PC-9 (cell line): ENCODE measurements at regions not wholly inside any gene's neighbourhood (a gene's known extent, or its start where the extent isn't known, plus 50 kb on each side); places are given as distances from the start of the nearest gene placed in this dataset.
"Not testable (repeated sequence)": the region's sequence is repeated elsewhere in the genome, so short reads cannot be mapped to it uniquely, and the experiment has no call there.

Experiments used
- BruUV-seq: library from RNA; stranded (reverse); fragments of 400-500 nt; replicated peaks from 2 replicates; lab custom pipeline; 2021; lab: Mats Ljungman, UMichigan
- CTCF ChIA-PET: fragments of 300-600 bp; sonication (Branson Sonifier 250); formaldehyde crosslinking; loops from one replicate; lab custom pipeline; 2022; ENCODE audit warnings: antibody characterized with exemption; lab: Charles Lee
- POLR2A ChIA-PET: fragments of 300-600 bp; sonication (Branson Sonifier 250); formaldehyde crosslinking; loops from one replicate; lab custom pipeline; 2022; ENCODE audit warnings: antibody characterized with exemption; ENCODE audit not compliant: unreplicated experiment; lab: Charles Lee
- DNase-seq, 2 experiments: peaks; one replicate each; pipeline versions ENCODE4 v3.0.0 to v3.0.0-alpha.2; 2015 to 2022; ENCODE audit warnings: mixed read lengths in 1 of 2
- H2AFZ ChIP-seq: fragments of 200-600 bp; sonication (generic); 2 replicates; pipeline ENCODE4 v1.8.1; 2017; ENCODE audit warnings: antibody characterized with exemption
- H3F3A ChIP-seq: fragments of 200-600 bp; sonication (generic); 2 replicates; pipeline ENCODE4 v1.8.1; 2017; ENCODE audit warnings: antibody characterized with exemption, mild to moderate bottlenecking, low read depth; ENCODE audit not compliant: insufficient read depth
- H3K27ac ChIP-seq: fragments of 200-600 bp; sonication (generic); 2 replicates; pipeline ENCODE4 v1.6.1; 2016; ENCODE audit warnings: mixed run types
- H3K27me3 ChIP-seq: fragments of 200-600 bp; sonication (generic); 2 replicates; pipeline ENCODE4 v1.6.1; 2016; ENCODE audit warnings: low read depth, mixed run types; ENCODE audit not compliant: insufficient read depth
- H3K36me3 ChIP-seq: fragments of 200-600 bp; sonication (generic); 2 replicates; pipeline ENCODE4 v1.6.1; 2016; ENCODE audit warnings: low read depth, mixed run types
- H3K4me1 ChIP-seq: fragments of 200-600 bp; sonication (generic); replicated peaks from 2 replicates; pipeline ENCODE4 v1.6.1; 2016; ENCODE audit warnings: mixed run types; ENCODE audit not compliant: insufficient read depth
- H3K4me2 ChIP-seq: fragments of 200-600 bp; sonication (generic); 2 replicates; pipeline ENCODE4 v1.6.1; 2017; ENCODE audit warnings: mixed run types
- H3K4me3 ChIP-seq: fragments of 200-600 bp; sonication (generic); 2 replicates; pipeline ENCODE4 v1.6.1; 2016; ENCODE audit warnings: mixed run types
- H3K79me2 ChIP-seq: fragments of 200-600 bp; sonication (generic); 2 replicates; pipeline ENCODE4 v1.6.1; 2017; ENCODE audit warnings: low read depth, mixed run types
- H3K9me2 ChIP-seq: fragments of 200-600 bp; sonication (generic); 2 replicates; pipeline ENCODE4 v1.8.1; 2017; ENCODE audit warnings: mild to moderate bottlenecking; ENCODE audit not compliant: insufficient read depth
- H3K9me3 ChIP-seq: fragments of 200-600 bp; sonication (generic); 2 replicates; pipeline ENCODE4 v1.8.1; 2016; ENCODE audit warnings: low read depth; ENCODE audit not compliant: insufficient read depth
- H4K20me1 ChIP-seq: fragments of 200-600 bp; sonication (generic); 2 replicates; pipeline ENCODE4 v1.8.1; 2017; ENCODE audit not compliant: insufficient read depth
- CTCF ChIP-seq: fragments of 200-600 bp; sonication (generic); conservative IDR thresholded peaks from 2 replicates; pipeline ENCODE4 v1.6.1; 2017; ENCODE audit warnings: mixed run types, antibody characterized with exemption, mild to moderate bottlenecking, moderate library complexity
- EZH2 ChIP-seq: fragments of 200-600 bp; sonication (generic); IDR thresholded peaks from 2 replicates; pipeline ENCODE4 v1.8.0; 2017; ENCODE audit warnings: antibody characterized with exemption, low read depth
- intact Hi-C: fragments of 100-400 bp; cut with micrococcal nuclease; formaldehyde crosslinking; loops from one replicate; pipeline ENCODE4 v1.10.0; 2022; ENCODE audit not compliant: unreplicated experiment

GRCh38 chr11:89633135-89633705 lies 76.9 kb upstream of the TRIM77 start:
- Histone ChIP-seq H3K4me1 (no peaks in the 10 kb centered on the region), H3K27me3 (no peaks in the 10 kb centered on the region), H4K20me1 (no peaks in the 10 kb centered on the region), H3K27ac (no peak overlapping the region), H3K4me3 (no peak overlapping the region), H3K79me2 (no peaks in the 10 kb centered on the region), H3K36me3 (no peaks in the 10 kb centered on the region), H3K4me2 (no peak overlapping the region), H3K9me2 (no peaks in the 10 kb centered on the region), H3K9me3 (no peaks in the 10 kb centered on the region), H3F3A (no peaks in the 10 kb centered on the region), H2AFZ (no peak overlapping the region)
- POLR2A ChIA-PET: no interaction called here
- no peak for TF ChIP-seq CTCF
- TF ChIP-seq EZH2: no peak
- no peak for DNase-seq
- CTCF ChIA-PET: no interaction called here
- BruUV-seq: no TSS peak
- intact Hi-C loops: no loop called here

- BruUV-seq, DNase-seq, H3K9me2 ChIP-seq, H3K36me3 ChIP-seq, H3F3A ChIP-seq, intact Hi-C loops, POLR2A ChIA-PET, H3K4me3 ChIP-seq, H4K20me1 ChIP-seq, H3K27ac ChIP-seq, H3K4me2 ChIP-seq, H3K4me1 ChIP-seq, H3K27me3 ChIP-seq, H3K79me2 ChIP-seq, CTCF ChIA-PET, H3K9me3 ChIP-seq, H2AFZ ChIP-seq: not testable (repeated sequence)
Measured at GRCh38 chr11:89640777-89641176, 69.3 kb upstream of the TRIM77 start.

- H3F3A ChIP-seq, H3K36me3 ChIP-seq, H3K9me2 ChIP-seq, H3K4me3 ChIP-seq, H3K27ac ChIP-seq, BruUV-seq, H2AFZ ChIP-seq, H4K20me1 ChIP-seq, POLR2A ChIA-PET, CTCF ChIA-PET, DNase-seq, H3K4me2 ChIP-seq, H3K4me1 ChIP-seq, H3K9me3 ChIP-seq, H3K79me2 ChIP-seq, H3K27me3 ChIP-seq, intact Hi-C loops: not testable (repeated sequence)
Measured at GRCh38 chr11:89648232-89648631, 61.9 kb upstream of the TRIM77 start.

GRCh38 chr11:89648996-89649395 lies 61.1 kb upstream of the TRIM77 start:
- H3K4me1 ChIP-seq, H3K27ac ChIP-seq, BruUV-seq, H3K36me3 ChIP-seq, H3K79me2 ChIP-seq, H3K9me2 ChIP-seq, H3K27me3 ChIP-seq, intact Hi-C loops, H3F3A ChIP-seq, H4K20me1 ChIP-seq, H3K4me2 ChIP-seq, CTCF ChIA-PET, POLR2A ChIA-PET, H3K9me3 ChIP-seq, H3K4me3 ChIP-seq, DNase-seq, H2AFZ ChIP-seq: not testable (repeated sequence)

GRCh38 chr11:89654669-89655068 lies 55.4 kb upstream of the TRIM77 start:
- H3K9me3 ChIP-seq, H3K4me3 ChIP-seq, intact Hi-C loops, H3K27ac ChIP-seq, H3K4me1 ChIP-seq, POLR2A ChIA-PET, H3K79me2 ChIP-seq, H3K36me3 ChIP-seq, H2AFZ ChIP-seq, CTCF ChIA-PET, BruUV-seq, H3K27me3 ChIP-seq, H3F3A ChIP-seq, H3K4me2 ChIP-seq, H4K20me1 ChIP-seq, H3K9me2 ChIP-seq, DNase-seq: not testable (repeated sequence)

- BruUV-seq, H3K4me2 ChIP-seq, CTCF ChIA-PET, DNase-seq, H3K9me2 ChIP-seq, H3K9me3 ChIP-seq, POLR2A ChIA-PET, H4K20me1 ChIP-seq, H3K27me3 ChIP-seq, H3K4me3 ChIP-seq, H3K79me2 ChIP-seq, H3K36me3 ChIP-seq, intact Hi-C loops, H3K27ac ChIP-seq, H3K4me1 ChIP-seq, H3F3A ChIP-seq, H2AFZ ChIP-seq: not testable (repeated sequence)
Measured at GRCh38 chr11:89658767-89659166, 51.3 kb upstream of the TRIM77 start.

- H3K4me3 ChIP-seq, BruUV-seq, intact Hi-C loops, DNase-seq, H3K36me3 ChIP-seq, H3K4me1 ChIP-seq, H3F3A ChIP-seq, H3K27me3 ChIP-seq, H3K9me3 ChIP-seq, H3K4me2 ChIP-seq, POLR2A ChIA-PET, CTCF ChIA-PET, H3K79me2 ChIP-seq, H3K27ac ChIP-seq, H4K20me1 ChIP-seq, H3K9me2 ChIP-seq, H2AFZ ChIP-seq: not testable (repeated sequence)
Measured at GRCh38 chr11:89659414-89659813, 50.7 kb upstream of the TRIM77 start.
